Upper lobe of left lung (tissue), 6 donors: ENCODE measurements at regions not wholly inside any gene's neighbourhood (a gene's known extent, or its start where the extent isn't known, plus 50 kb on each side); places are given as distances from the start of the nearest gene placed in this dataset.
"Not testable (repeated sequence)": the region's sequence is repeated elsewhere in the genome, so short reads cannot be mapped to it uniquely, and the experiment has no call there.

Experiments used
- ATAC-seq, 2 donors: fragments of 200-7000 bp; cut with Tn5 transposase; one replicate each; pipeline ENCODE4 v1.9.1; 2022; ENCODE audit warnings: mild to moderate bottlenecking in 2 of 2, moderate library complexity in 2 of 2; ENCODE audit not compliant: low FRiP score in 2 of 2
- DNase-seq, 2 donors: peaks; one replicate each; pipeline ENCODE4 v3.0.0-alpha.2; 2019 to 2020
- H3K27ac ChIP-seq, 4 donors: fragments of 200-600 bp; sonication (generic); one replicate each; pipeline ENCODE4 v1.5.1; 2016 to 2019
- H3K27me3 ChIP-seq, 4 donors: fragments of 200-600 bp; sonication (generic); one replicate each; pipeline ENCODE4 v1.5.1; 2017 to 2019
- H3K36me3 ChIP-seq, 4 donors: fragments of 200-600 bp; sonication (generic); one replicate each; pipeline ENCODE4 v1.5.1; 2016 to 2019
- H3K4me1 ChIP-seq, 4 donors: fragments of 200-600 bp; sonication (generic); one replicate each; pipeline ENCODE4 v1.5.1; 2018 to 2019
- H3K4me3 ChIP-seq, 4 donors: fragments of 200-600 bp; sonication (generic); one replicate each; pipeline ENCODE4 v1.5.1; 2017 to 2019; ENCODE audit warnings: mild to moderate bottlenecking in 2 of 4, moderate library complexity in 1 of 4
- H3K9me3 ChIP-seq, 4 donors: fragments of 200-600 bp; sonication (generic); one replicate each; pipeline ENCODE4 v1.5.1; 2018 to 2019
- EP300 ChIP-seq, 4 donors: sonication (generic); formaldehyde crosslinking; IDR thresholded peaks; one replicate each; pipeline ENCODE4 v1.5.1; 2017; ENCODE audit warnings: antibody characterized with exemption in 4 of 4, control low read depth in 2 of 4
- POLR2A ChIP-seq, 4 donors: fragments of 450-650 bp; IDR thresholded peaks; one replicate each; pipeline ENCODE4 v1.5.1; 2016 to 2017; ENCODE audit warnings: antibody characterized with exemption in 4 of 4, mild to moderate bottlenecking in 2 of 4
- POLR2AphosphoS5 ChIP-seq, 2 donors: sonication (generic); formaldehyde crosslinking; IDR thresholded peaks; one replicate each; pipeline ENCODE4 v1.5.1; 2017; ENCODE audit warnings: antibody characterized with exemption in 2 of 2
- WGBS, 2 donors: methylation state at CpG; one replicate each; pipeline ENCODE4 v1.1.5; 2017 to 2018; 5-methylcytosine and 5-hydroxymethylcytosine counted together
- TF ChIP-seq, protein P1 (sequence below), 6 experiments: fragments of 450-650 bp in 4 of 6; fragments of 200-600 bp in 2 of 6; sonication (generic) in 2 of 6; IDR thresholded peaks; one replicate each; pipeline ENCODE4 v1.5.1; 2016 to 2019; ENCODE audit warnings: antibody characterized with exemption in 6 of 6
- donor health status: DM: no; HTN: no; CAD: no; lungs with moderate emphysema.
- donor health status: DM: no; HTN: yes; CAD: no; lungs with severe emphysema.

DNA sequence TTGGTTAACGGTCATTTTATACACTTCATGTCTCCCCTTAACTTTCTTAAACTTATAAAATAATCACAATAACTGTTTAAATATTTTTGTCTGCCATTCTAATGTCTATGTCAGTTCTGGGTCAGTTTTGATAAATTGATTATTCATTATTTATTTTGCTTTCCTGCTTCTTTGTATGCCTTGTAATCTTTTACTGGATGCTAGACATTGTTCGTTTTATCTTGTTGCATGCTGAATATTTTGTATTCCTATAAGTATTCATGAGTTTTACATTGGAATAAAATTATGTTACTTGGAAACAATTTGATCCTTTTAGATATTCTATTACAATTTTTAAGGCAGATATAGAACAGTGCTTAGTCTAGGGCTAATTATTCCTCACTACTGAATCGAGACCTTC, 952.0 kb downstream of the NR2F1-AS1 start:
- DNase-seq (no peak), ATAC-seq (no peak)
- 83 to 87% methylated on average over 3 of the region's 3 CpGs for WGBS, 2 donors
- TF ChIP-seq, protein P1, sequence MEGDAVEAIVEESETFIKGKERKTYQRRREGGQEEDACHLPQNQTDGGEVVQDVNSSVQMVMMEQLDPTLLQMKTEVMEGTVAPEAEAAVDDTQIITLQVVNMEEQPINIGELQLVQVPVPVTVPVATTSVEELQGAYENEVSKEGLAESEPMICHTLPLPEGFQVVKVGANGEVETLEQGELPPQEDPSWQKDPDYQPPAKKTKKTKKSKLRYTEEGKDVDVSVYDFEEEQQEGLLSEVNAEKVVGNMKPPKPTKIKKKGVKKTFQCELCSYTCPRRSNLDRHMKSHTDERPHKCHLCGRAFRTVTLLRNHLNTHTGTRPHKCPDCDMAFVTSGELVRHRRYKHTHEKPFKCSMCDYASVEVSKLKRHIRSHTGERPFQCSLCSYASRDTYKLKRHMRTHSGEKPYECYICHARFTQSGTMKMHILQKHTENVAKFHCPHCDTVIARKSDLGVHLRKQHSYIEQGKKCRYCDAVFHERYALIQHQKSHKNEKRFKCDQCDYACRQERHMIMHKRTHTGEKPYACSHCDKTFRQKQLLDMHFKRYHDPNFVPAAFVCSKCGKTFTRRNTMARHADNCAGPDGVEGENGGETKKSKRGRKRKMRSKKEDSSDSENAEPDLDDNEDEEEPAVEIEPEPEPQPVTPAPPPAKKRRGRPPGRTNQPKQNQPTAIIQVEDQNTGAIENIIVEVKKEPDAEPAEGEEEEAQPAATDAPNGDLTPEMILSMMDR (IDR thresholded peaks at IDR 0.05): no peak
- TF ChIP-seq POLR2A (IDR thresholded peaks at IDR 0.05) (no peak), EP300 (IDR thresholded peaks at IDR 0.05) (no peak), POLR2AphosphoS5 (IDR thresholded peaks at IDR 0.05) (no peak)
- Histone ChIP-seq H3K9me3 (no peaks in the 10 kb centered on the region), H3K4me1 (no peaks in the 10 kb centered on the region), H3K27ac (no peak overlapping the region), H3K27me3 (no peaks in the 10 kb centered on the region), H3K4me3 (no peak overlapping the region), H3K36me3 (no peaks in the 10 kb centered on the region)

DNA sequence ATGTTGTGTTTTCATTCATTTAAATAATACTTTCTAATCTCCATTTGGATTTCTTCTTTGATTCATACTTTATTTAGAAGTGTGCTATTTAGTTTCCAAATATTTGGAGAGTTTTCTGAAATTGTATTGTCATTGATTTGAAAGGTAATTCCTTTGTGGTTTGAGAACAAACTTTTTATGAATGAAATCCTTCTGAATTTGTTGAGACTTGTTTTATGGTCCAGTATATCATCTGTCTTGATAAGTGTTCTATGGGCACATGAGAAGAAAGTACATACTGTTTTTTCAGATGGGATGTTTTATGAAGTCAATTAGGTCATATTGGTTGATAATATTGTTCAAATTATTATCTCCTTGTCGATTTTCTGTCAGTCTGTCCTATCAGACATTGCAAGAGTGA, 953.8 kb downstream of the NR2F1-AS1 start:
- no peak for TF ChIP-seq POLR2AphosphoS5 (IDR thresholded peaks at IDR 0.05)
- ATAC-seq (no peak), DNase-seq (no peak)
- Histone ChIP-seq H3K36me3 (no peaks in the 10 kb centered on the region), H3K27me3 (no peaks in the 10 kb centered on the region), H3K27ac (no peak overlapping the region), H3K4me3 (no peak overlapping the region), H3K4me1 (no peaks in the 10 kb centered on the region), H3K9me3 (no peaks in the 10 kb centered on the region)
- 58 to 73% methylated on average over 1 of the region's 1 CpG for WGBS, 2 donors

DNA sequence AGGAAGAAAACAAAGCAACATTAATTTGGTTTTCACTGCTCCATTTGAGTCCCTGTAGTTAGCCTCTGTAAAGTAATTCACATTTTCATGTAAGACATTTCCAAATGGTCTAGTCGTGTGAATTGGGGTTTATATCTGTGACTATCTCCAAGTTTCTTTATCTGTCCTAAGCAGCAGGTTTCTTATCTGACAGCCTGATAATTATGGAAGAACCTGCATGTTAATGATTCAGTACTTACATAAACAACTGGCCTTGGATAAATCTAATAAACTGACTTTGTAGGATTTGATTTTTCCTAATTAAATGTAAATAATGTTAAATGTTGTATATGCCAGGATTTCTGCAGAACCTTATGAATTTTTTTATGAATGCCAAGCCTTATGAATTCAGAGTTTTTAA, 964.9 kb downstream of the NR2F1-AS1 start:
- DNase-seq (no peak), ATAC-seq (no peak)
- 16 to 22% methylated on average over 1 of the region's 1 CpG for WGBS, 2 donors
- Histone ChIP-seq H3K4me3 (no peak overlapping the region), H3K9me3 (peaks cover 0 to under 1% (median 0%) of the 10 kb centered on the region in 4 donors), H3K27ac (no peak overlapping the region), H3K27me3 (no peaks in the 10 kb centered on the region), H3K4me1 (no peaks in the 10 kb centered on the region), H3K36me3 (no peaks in the 10 kb centered on the region)
- TF ChIP-seq, protein P1 (IDR thresholded peaks at IDR 0.05): no peak
- TF ChIP-seq EP300 (IDR thresholded peaks at IDR 0.05): no peak
- TF ChIP-seq POLR2A (IDR thresholded peaks at IDR 0.05): no peak
- no peak for TF ChIP-seq POLR2AphosphoS5 (IDR thresholded peaks at IDR 0.05)

DNA sequence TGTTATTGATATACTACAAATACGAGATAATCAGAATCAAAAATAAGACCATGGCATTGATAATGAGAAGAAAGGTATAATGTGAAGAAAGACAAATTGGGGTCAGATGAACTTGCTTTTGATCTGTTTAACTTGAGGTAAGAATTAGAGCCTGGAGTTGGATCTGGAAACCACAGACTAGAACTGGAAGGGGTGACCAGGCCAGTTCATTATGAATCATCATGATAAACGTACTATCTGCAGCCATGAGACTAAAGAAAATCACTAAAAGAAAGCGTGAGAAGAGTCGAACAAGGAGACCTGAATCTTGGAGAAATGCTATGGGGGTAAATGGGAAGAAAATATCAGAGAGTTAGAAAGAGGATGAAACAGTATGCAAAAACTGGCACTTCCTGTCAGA, 967.5 kb downstream of the NR2F1-AS1 start:
- no peak for ATAC-seq
- H3K27ac ChIP-seq: no peak overlapping the region
- TF ChIP-seq, protein P1 (IDR thresholded peaks at IDR 0.05): no peak
- TF ChIP-seq EP300 (IDR thresholded peaks at IDR 0.05) (no peak), POLR2AphosphoS5 (IDR thresholded peaks at IDR 0.05) (no peak), POLR2A (IDR thresholded peaks at IDR 0.05) (no peak)
- no peaks in the 10 kb centered on the region for H3K4me1 ChIP-seq
- no peaks in the 10 kb centered on the region for H3K36me3 ChIP-seq
- 82 to 84% methylated on average over 4 of the region's 4 CpGs for WGBS, 2 donors
- no peak overlapping the region for H3K4me3 ChIP-seq
- no peaks in the 10 kb centered on the region for H3K27me3 ChIP-seq
- DNase-seq: no peak
- H3K9me3 ChIP-seq: no peaks in the 10 kb centered on the region

DNA sequence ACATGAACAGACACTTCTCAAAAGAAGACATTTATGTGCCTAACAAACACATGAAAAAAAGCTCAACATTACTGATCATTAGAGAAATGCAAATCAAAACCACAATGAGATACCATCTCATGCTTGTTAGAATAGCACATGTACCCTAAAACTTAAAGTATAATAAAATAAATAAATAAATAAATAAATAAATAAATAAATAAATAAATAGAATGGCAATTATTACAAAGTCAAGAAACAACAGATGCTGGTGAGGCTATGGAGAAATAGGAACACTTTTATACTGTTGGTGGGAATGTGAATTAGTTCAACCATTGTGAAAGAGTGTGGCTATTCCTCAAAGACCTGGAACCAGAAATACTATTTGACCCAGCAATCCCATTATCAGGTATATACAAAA, 970.6 kb downstream of the NR2F1-AS1 start:
- not testable (repeated sequence) for H3K9me3 ChIP-seq, H3K4me3 ChIP-seq, ATAC-seq, H3K4me1 ChIP-seq, H3K36me3 ChIP-seq, H3K27me3 ChIP-seq, H3K27ac ChIP-seq, DNase-seq

GRCh38 chr5:92605591-92605990, 975.4 kb downstream of the NR2F1-AS1 start:
- H3K4me1 ChIP-seq: no peaks in the 10 kb centered on the region
- H3K36me3 ChIP-seq: no peaks in the 10 kb centered on the region
- H3K27me3 ChIP-seq: no peaks in the 10 kb centered on the region
- no peaks in the 10 kb centered on the region for H3K9me3 ChIP-seq
- no peak overlapping the region for H3K27ac ChIP-seq
- TF ChIP-seq EP300 (IDR thresholded peaks at IDR 0.05) (no peak), POLR2A (IDR thresholded peaks at IDR 0.05) (no peak), POLR2AphosphoS5 (IDR thresholded peaks at IDR 0.05) (no peak)
- TF ChIP-seq, protein P1 (IDR thresholded peaks at IDR 0.05): no peak
- DNase-seq: no peak
- ATAC-seq: no peak
- 84% methylated on average over 2 of the region's 2 CpGs for WGBS, 2 donors
- no peak overlapping the region for H3K4me3 ChIP-seq
